HG03066 (cell line): ENCODE measurements at regions not wholly inside any gene's neighbourhood (a gene's known extent, or its start where the extent isn't known, plus 50 kb on each side); places are given as distances from the start of the nearest gene placed in this dataset.

Experiments
- ATAC-seq: cut with Tn5 transposase; IDR thresholded peaks from one replicate; pipeline ENCODE4 v1.9.1; 2021; ENCODE audit warnings: low read depth; ENCODE audit not compliant: unreplicated experiment

- peak; percentile 6 for ATAC-seq
Measured at GRCh38 chr3:42013691-42014457, 52.0 kb upstream of the ULK4 start.

- peak; percentile 80 for ATAC-seq
Measured at GRCh38 chr3:42012935-42013690, 51.2 kb upstream of the ULK4 start.

GRCh38 chr3:42012383-42012934, 50.6 kb upstream of the ULK4 start:
- ATAC-seq = peak; percentile 29
